KOPT-K1 (cell line): ENCODE measurements at regions not wholly inside any gene's neighbourhood (a gene's known extent, or its start where the extent isn't known, plus 50 kb on each side); places are given as distances from the start of the nearest gene placed in this dataset.

Experiments
- H3K27ac ChIP-seq: fragments of 200-600 bp; sonication (generic); 2 replicates; pipeline ENCODE4 v1.5.1; 2016; ENCODE audit warnings: antibody characterized with exemption, mild to moderate bottlenecking, low read depth, low read length; ENCODE audit not compliant: poor library complexity, severe bottlenecking
- H3K36me3 ChIP-seq: fragments of 200-600 bp; sonication (generic); 2 replicates; pipeline ENCODE4 v1.5.1; 2017; ENCODE audit warnings: antibody characterized with exemption, mild to moderate bottlenecking, low read length, moderate library complexity; ENCODE audit not compliant: insufficient read depth
- H3K9me3 ChIP-seq: fragments of 200-600 bp; sonication (generic); 2 replicates; pipeline ENCODE4 v1.5.1; 2017; ENCODE audit warnings: antibody characterized with exemption, low read length, mild to moderate bottlenecking; ENCODE audit not compliant: insufficient read depth, poor library complexity, severe bottlenecking

- no peak overlapping the region for H3K27ac ChIP-seq
- no peaks in the 10 kb centered on the region for H3K36me3 ChIP-seq
- H3K9me3 ChIP-seq = peaks cover 3% of the 10 kb centered on the region
Observed at GRCh38 chr7:26051021-26051420, 101.0 kb upstream of the NFE2L3 start.

- Histone ChIP-seq H3K27ac (no peak overlapping the region), H3K36me3 (no peaks in the 10 kb centered on the region), H3K9me3 (peaks cover 3% of the 10 kb centered on the region)
Observed at GRCh38 chr7:26052706-26053105, 99.3 kb upstream of the NFE2L3 start.

GRCh38 chr7:26054386-26054785 lies 97.6 kb upstream of the NFE2L3 start:
- Histone ChIP-seq H3K9me3 (peaks cover 3% of the 10 kb centered on the region), H3K27ac (no peak overlapping the region), H3K36me3 (no peaks in the 10 kb centered on the region)

GRCh38 chr7:26055241-26055640 lies 96.8 kb upstream of the NFE2L3 start:
- Histone ChIP-seq H3K36me3 (no peaks in the 10 kb centered on the region), H3K27ac (no peak overlapping the region), H3K9me3 (peaks cover 3% of the 10 kb centered on the region)

- Histone ChIP-seq H3K27ac (no peak overlapping the region), H3K36me3 (no peaks in the 10 kb centered on the region), H3K9me3 (no peaks in the 10 kb centered on the region)
Observed at GRCh38 chr7:26060733-26061677, 91.0 kb upstream of the NFE2L3 start.

- Histone ChIP-seq H3K27ac (no peak overlapping the region), H3K9me3 (no peaks in the 10 kb centered on the region), H3K36me3 (no peaks in the 10 kb centered on the region)
Observed at GRCh38 chr7:26061678-26062603, 90.1 kb upstream of the NFE2L3 start.

- Histone ChIP-seq H3K27ac (no peak overlapping the region), H3K36me3 (no peaks in the 10 kb centered on the region), H3K9me3 (no peaks in the 10 kb centered on the region)
Observed at GRCh38 chr7:26065652-26066051, 86.3 kb upstream of the NFE2L3 start.

GRCh38 chr7:26066736-26067135 lies 85.3 kb upstream of the NFE2L3 start:
- Histone ChIP-seq H3K36me3 (no peaks in the 10 kb centered on the region), H3K9me3 (no peaks in the 10 kb centered on the region), H3K27ac (no peak overlapping the region)

GRCh38 chr7:26070290-26070689 lies 81.7 kb upstream of the NFE2L3 start:
- no peaks in the 10 kb centered on the region for H3K9me3 ChIP-seq
- H3K27ac ChIP-seq = no peak overlapping the region
- H3K36me3 ChIP-seq = no peaks in the 10 kb centered on the region

GRCh38 chr7:26071622-26072456 lies 80.2 kb upstream of the NFE2L3 start:
- H3K27ac ChIP-seq = no peak overlapping the region
- H3K9me3 ChIP-seq = no peaks in the 10 kb centered on the region

GRCh38 chr7:26073041-26073440 lies 79.0 kb upstream of the NFE2L3 start:
- no peak overlapping the region for H3K27ac ChIP-seq
- H3K36me3 ChIP-seq = no peaks in the 10 kb centered on the region
- H3K9me3 ChIP-seq = no peaks in the 10 kb centered on the region

More at GRCh38 chr7:26071622-26072456, 80.2 kb upstream of the NFE2L3 start:
- H3K36me3 ChIP-seq = no peaks in the 10 kb centered on the region

GRCh38 chr7:26074919-26075318 lies 77.1 kb upstream of the NFE2L3 start:
- H3K9me3 ChIP-seq = no peaks in the 10 kb centered on the region
- H3K36me3 ChIP-seq = no peaks in the 10 kb centered on the region
- no peak overlapping the region for H3K27ac ChIP-seq

GRCh38 chr7:26076691-26077090 lies 75.3 kb upstream of the NFE2L3 start:
- H3K36me3 ChIP-seq = no peaks in the 10 kb centered on the region
- no peak overlapping the region for H3K27ac ChIP-seq

GRCh38 chr7:26078437-26079336 lies 73.3 kb upstream of the NFE2L3 start:
- H3K9me3 ChIP-seq = no peaks in the 10 kb centered on the region
- no peaks in the 10 kb centered on the region for H3K36me3 ChIP-seq
- H3K27ac ChIP-seq = no peak overlapping the region

More at GRCh38 chr7:26076691-26077090, 75.3 kb upstream of the NFE2L3 start:
- no peaks in the 10 kb centered on the region for H3K9me3 ChIP-seq
